ENCODE measurements at regions not wholly inside any gene's neighbourhood (a gene's known extent, or its start where the extent isn't known, plus 50 kb on each side); places are given as distances from the start of the nearest gene placed in this dataset.

- H3K27me3 ChIP-seq = no peaks in the 10 kb centered on the region
- no peaks in the 10 kb centered on the region for H4K20me1 ChIP-seq
- H3K4me2 ChIP-seq = no peak overlapping the region
- no peaks in the 10 kb centered on the region for H3K36me3 ChIP-seq
- no peaks in the 10 kb centered on the region for H3K4me1 ChIP-seq
- peaks cover 11% of the 10 kb centered on the region; the same call in 1 of the 2 replicates for H3K9me3 ChIP-seq
- H3K9ac ChIP-seq = no peak overlapping the region
- H3K27ac ChIP-seq = no peak overlapping the region
- no peak overlapping the region for H3K4me3 ChIP-seq
- no peak for TF ChIP-seq Cebpa-rat (IDR thresholded peaks at IDR 0.05)
Observed at GRCh38 chr7:131145026-131145425, 182.7 kb upstream of the MKLN1 start.

- Histone ChIP-seq H3K4me1 (no peaks in the 10 kb centered on the region), H3K27me3 (no peaks in the 10 kb centered on the region), H4K20me1 (no peaks in the 10 kb centered on the region), H3K27ac (no peak overlapping the region), H3K9me3 (peaks cover 11% of the 10 kb centered on the region; the same call in 1 of the 2 replicates), H3K4me3 (no peak overlapping the region), H3K9ac (no peak overlapping the region), H3K36me3 (no peaks in the 10 kb centered on the region), H3K4me2 (no peak overlapping the region)
- TF ChIP-seq Cebpa-rat (IDR thresholded peaks at IDR 0.05) = no peak
Observed at GRCh38 chr7:131145770-131146169, 181.9 kb upstream of the MKLN1 start.

- H3K27ac ChIP-seq = no peak overlapping the region
- H4K20me1 ChIP-seq = no peaks in the 10 kb centered on the region
- H3K9ac ChIP-seq = no peak overlapping the region
- H3K4me1 ChIP-seq = no peaks in the 10 kb centered on the region
- no peak overlapping the region for H3K4me2 ChIP-seq
- H3K36me3 ChIP-seq = no peaks in the 10 kb centered on the region
- 0 out of 2 replicates have a peak, but pooled peaks cover under 1% of the 10 kb centered on the region for H3K9me3 ChIP-seq
- H3K27me3 ChIP-seq = no peaks in the 10 kb centered on the region
- H3K4me3 ChIP-seq = no peak overlapping the region
- no peak for TF ChIP-seq Cebpa-rat (IDR thresholded peaks at IDR 0.05)
Observed at GRCh38 chr7:131147604-131148003, 180.1 kb upstream of the MKLN1 start.

GRCh38 chr7:131148258-131148657 is 179.4 kb upstream of the MKLN1 start:
- Histone ChIP-seq H3K4me2 (no peak overlapping the region), H3K9me3 (no peaks in the 10 kb centered on the region), H3K9ac (no peak overlapping the region), H3K27me3 (no peaks in the 10 kb centered on the region), H3K27ac (no peak overlapping the region), H3K36me3 (no peaks in the 10 kb centered on the region), H3K4me1 (no peaks in the 10 kb centered on the region), H3K4me3 (no peak overlapping the region), H4K20me1 (no peaks in the 10 kb centered on the region)
- TF ChIP-seq Cebpa-rat (IDR thresholded peaks at IDR 0.05) = no peak

GRCh38 chr7:131148708-131149428 is 178.8 kb upstream of the MKLN1 start:
- no peaks in the 10 kb centered on the region for H4K20me1 ChIP-seq
- no peak for TF ChIP-seq Cebpa-rat (IDR thresholded peaks at IDR 0.05)
- H3K4me3 ChIP-seq = no peak overlapping the region
- no peaks in the 10 kb centered on the region for H3K27me3 ChIP-seq
- no peaks in the 10 kb centered on the region for H3K4me1 ChIP-seq
- no peak overlapping the region for H3K27ac ChIP-seq
- no peaks in the 10 kb centered on the region for H3K9me3 ChIP-seq
- no peak overlapping the region for H3K9ac ChIP-seq
- no peaks in the 10 kb centered on the region for H3K36me3 ChIP-seq
- H3K4me2 ChIP-seq = no peak overlapping the region

- no peak overlapping the region for H3K4me3 ChIP-seq
- H3K4me2 ChIP-seq = no peak overlapping the region
- no peaks in the 10 kb centered on the region for H3K9me3 ChIP-seq
- H3K4me1 ChIP-seq = no peaks in the 10 kb centered on the region
- H3K27ac ChIP-seq = no peak overlapping the region
- H3K27me3 ChIP-seq = no peaks in the 10 kb centered on the region
- no peak overlapping the region for H3K9ac ChIP-seq
- no peaks in the 10 kb centered on the region for H4K20me1 ChIP-seq
- H3K36me3 ChIP-seq = no peaks in the 10 kb centered on the region
- TF ChIP-seq Cebpa-rat (IDR thresholded peaks at IDR 0.05) = no peak
Observed at GRCh38 chr7:131149429-131149773, 178.3 kb upstream of the MKLN1 start.

GRCh38 chr7:131149840-131150239 is 177.8 kb upstream of the MKLN1 start:
- Histone ChIP-seq H3K27me3 (no peaks in the 10 kb centered on the region), H3K36me3 (no peaks in the 10 kb centered on the region), H4K20me1 (no peaks in the 10 kb centered on the region), H3K4me1 (no peaks in the 10 kb centered on the region), H3K27ac (no peak overlapping the region), H3K4me3 (no peak overlapping the region), H3K9me3 (no peaks in the 10 kb centered on the region), H3K9ac (no peak overlapping the region), H3K4me2 (no peak overlapping the region)
- no peak for TF ChIP-seq Cebpa-rat (IDR thresholded peaks at IDR 0.05)

GRCh38 chr7:131151034-131151433 is 176.6 kb upstream of the MKLN1 start:
- Histone ChIP-seq H3K9me3 (no peaks in the 10 kb centered on the region), H3K27ac (no peak overlapping the region), H3K4me2 (no peak overlapping the region)

GRCh38 chr7:131152766-131153165 is 174.9 kb upstream of the MKLN1 start:
- Histone ChIP-seq H3K4me3 (no peak overlapping the region), H4K20me1 (no peaks in the 10 kb centered on the region), H3K27ac (no peak overlapping the region)

More at GRCh38 chr7:131151034-131151433, 176.6 kb upstream of the MKLN1 start:
- Histone ChIP-seq H4K20me1 (no peaks in the 10 kb centered on the region), H3K4me1 (no peaks in the 10 kb centered on the region), H3K36me3 (no peaks in the 10 kb centered on the region), H3K27me3 (no peaks in the 10 kb centered on the region), H3K9ac (no peak overlapping the region), H3K4me3 (no peak overlapping the region)
- TF ChIP-seq Cebpa-rat (IDR thresholded peaks at IDR 0.05) = no peak

GRCh38 chr7:131154380-131154779 is 173.3 kb upstream of the MKLN1 start:
- H3K27ac ChIP-seq = no peak overlapping the region
- no peaks in the 10 kb centered on the region for H3K4me1 ChIP-seq
- H4K20me1 ChIP-seq = no peaks in the 10 kb centered on the region

More at GRCh38 chr7:131152766-131153165, 174.9 kb upstream of the MKLN1 start:
- H3K4me1 ChIP-seq = no peaks in the 10 kb centered on the region
- no peaks in the 10 kb centered on the region for H3K36me3 ChIP-seq
- no peaks in the 10 kb centered on the region for H3K27me3 ChIP-seq
- no peaks in the 10 kb centered on the region for H3K9me3 ChIP-seq
- H3K9ac ChIP-seq = no peak overlapping the region
- H3K4me2 ChIP-seq = no peak overlapping the region
- no peak for TF ChIP-seq Cebpa-rat (IDR thresholded peaks at IDR 0.05)

More at GRCh38 chr7:131154380-131154779, 173.3 kb upstream of the MKLN1 start:
- Histone ChIP-seq H3K9ac (no peak overlapping the region), H3K27me3 (no peaks in the 10 kb centered on the region), H3K4me3 (no peak overlapping the region), H3K36me3 (no peaks in the 10 kb centered on the region), H3K4me2 (no peak overlapping the region), H3K9me3 (no peaks in the 10 kb centered on the region)
- TF ChIP-seq Cebpa-rat (IDR thresholded peaks at IDR 0.05) = no peak
